Right atrium auricular region (tissue), 2 donors: ENCODE measurements at regions not wholly inside any gene's neighbourhood (a gene's known extent, or its start where the extent isn't known, plus 50 kb on each side); places are given as distances from the start of the nearest gene placed in this dataset.
"Not testable (repeated sequence)": the region's sequence is repeated elsewhere in the genome, so short reads cannot be mapped to it uniquely, and the experiment has no call there.

Source experiments
- DNase-seq: peaks from one replicate; pipeline ENCODE4 v3.0.0-alpha.2; 2019; ENCODE audit warnings: low spot score
- H3K27ac ChIP-seq, 2 donors: fragments of 200-600 bp; sonication (generic); 1 replicate in 1 of 2; 2 replicates in 1 of 2; pipeline ENCODE4 v1.5.1; 2016 to 2019
- H3K27me3 ChIP-seq, 2 donors: fragments of 200-600 bp; sonication (generic); one replicate each; pipeline versions ENCODE4 v1.5.1 to v1.6.0; 2017 to 2019
- H3K36me3 ChIP-seq: fragments of 200-600 bp; sonication (generic); one replicate; pipeline ENCODE4 v1.5.1; 2016
- H3K4me1 ChIP-seq, 2 donors: fragments of 200-600 bp; sonication (generic); one replicate each; pipeline versions ENCODE4 v1.5.1 to v1.6.0; 2017 to 2019
- H3K4me3 ChIP-seq, 2 donors: fragments of 200-600 bp; sonication (generic); 1 replicate in 1 of 2; 2 replicates in 1 of 2; pipeline ENCODE4 v1.5.1; 2017 to 2019; ENCODE audit warnings: mild to moderate bottlenecking in 1 of 2, moderate library complexity in 1 of 2
- H3K9me3 ChIP-seq, 2 donors: fragments of 200-600 bp; sonication (generic); one replicate each; pipeline ENCODE4 v1.5.1; 2019
- TF ChIP-seq, protein P1 (sequence below), 2 donors: fragments of 200-600 bp; sonication (generic); IDR thresholded peaks; one replicate each; pipeline ENCODE4 v1.5.1; 2019; ENCODE audit warnings: antibody characterized with exemption in 2 of 2

DNA sequence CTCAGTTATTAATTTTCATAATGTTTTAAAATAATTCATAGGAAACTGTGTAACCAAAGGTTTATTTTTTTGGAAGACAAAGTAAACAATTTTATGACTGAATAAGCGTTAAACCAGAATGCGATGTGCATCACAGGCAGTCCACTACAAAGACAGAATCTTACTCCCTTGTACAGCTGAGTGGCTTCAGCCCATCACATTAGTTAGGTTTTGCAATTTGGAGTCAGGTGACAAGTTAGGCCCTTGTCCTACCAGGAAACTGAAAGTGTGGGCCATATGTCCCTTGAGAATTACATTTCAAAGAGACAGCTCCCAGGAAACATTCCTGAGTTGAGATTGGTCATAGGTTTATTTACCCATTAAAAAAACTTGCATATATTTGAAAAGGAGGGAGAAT is 156.3 kb downstream of the MEX3B start:
- no peaks in the 10 kb centered on the region for H3K9me3 ChIP-seq
- no peaks in the 10 kb centered on the region for H3K27me3 ChIP-seq
- H3K36me3 ChIP-seq, result no peaks in the 10 kb centered on the region
- no peaks in the 10 kb centered on the region for H3K4me1 ChIP-seq
- no peak overlapping the region for H3K27ac ChIP-seq
- no peak for DNase-seq
- TF ChIP-seq, protein P1, sequence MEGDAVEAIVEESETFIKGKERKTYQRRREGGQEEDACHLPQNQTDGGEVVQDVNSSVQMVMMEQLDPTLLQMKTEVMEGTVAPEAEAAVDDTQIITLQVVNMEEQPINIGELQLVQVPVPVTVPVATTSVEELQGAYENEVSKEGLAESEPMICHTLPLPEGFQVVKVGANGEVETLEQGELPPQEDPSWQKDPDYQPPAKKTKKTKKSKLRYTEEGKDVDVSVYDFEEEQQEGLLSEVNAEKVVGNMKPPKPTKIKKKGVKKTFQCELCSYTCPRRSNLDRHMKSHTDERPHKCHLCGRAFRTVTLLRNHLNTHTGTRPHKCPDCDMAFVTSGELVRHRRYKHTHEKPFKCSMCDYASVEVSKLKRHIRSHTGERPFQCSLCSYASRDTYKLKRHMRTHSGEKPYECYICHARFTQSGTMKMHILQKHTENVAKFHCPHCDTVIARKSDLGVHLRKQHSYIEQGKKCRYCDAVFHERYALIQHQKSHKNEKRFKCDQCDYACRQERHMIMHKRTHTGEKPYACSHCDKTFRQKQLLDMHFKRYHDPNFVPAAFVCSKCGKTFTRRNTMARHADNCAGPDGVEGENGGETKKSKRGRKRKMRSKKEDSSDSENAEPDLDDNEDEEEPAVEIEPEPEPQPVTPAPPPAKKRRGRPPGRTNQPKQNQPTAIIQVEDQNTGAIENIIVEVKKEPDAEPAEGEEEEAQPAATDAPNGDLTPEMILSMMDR (IDR thresholded peaks at IDR 0.05), result no peak
- H3K4me3 ChIP-seq, result no peak overlapping the region

DNA sequence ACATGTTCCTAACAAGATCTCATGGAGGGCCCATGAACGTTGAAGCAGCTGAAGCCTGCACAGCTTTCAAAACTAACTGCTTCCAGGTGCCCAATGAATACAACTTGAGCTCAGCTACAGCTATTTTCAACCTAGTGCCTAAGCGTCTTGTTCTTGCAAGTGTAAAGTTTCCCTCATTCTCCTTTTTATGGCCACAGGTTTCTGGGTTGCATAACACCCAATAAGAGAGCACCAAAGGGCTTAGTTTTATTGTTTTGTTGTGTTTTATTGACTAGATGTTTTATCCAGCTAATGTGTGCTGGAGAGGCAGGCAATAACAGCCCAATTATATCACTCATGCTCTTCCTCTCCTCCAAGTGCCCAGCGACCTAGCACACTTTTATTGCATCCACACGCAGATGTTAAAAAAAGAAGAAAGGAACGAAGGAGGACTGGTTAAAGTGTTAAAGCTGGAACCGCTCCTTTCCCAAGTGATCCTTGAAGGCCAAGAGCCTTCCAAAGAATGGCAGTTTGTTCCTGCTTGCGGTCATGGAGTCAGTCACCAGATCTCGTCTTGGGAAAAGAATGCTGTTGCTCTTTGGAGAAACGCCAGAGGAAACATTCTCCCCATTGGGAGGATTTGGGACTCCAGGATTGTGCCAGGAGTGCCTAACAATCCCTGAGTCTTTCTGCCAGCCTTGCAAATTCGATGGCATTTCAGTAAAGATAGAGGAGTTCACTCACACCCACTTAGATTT is 156.9 kb downstream of the MEX3B start:
- Histone ChIP-seq H3K27ac (no peak overlapping the region), H3K36me3 (no peaks in the 10 kb centered on the region), H3K9me3 (no peaks in the 10 kb centered on the region), H3K4me3 (no peak overlapping the region), H3K4me1 (no peaks in the 10 kb centered on the region), H3K27me3 (no peaks in the 10 kb centered on the region)
- TF ChIP-seq, protein P1 (IDR thresholded peaks at IDR 0.05), result no peak
- no peak for DNase-seq

DNA sequence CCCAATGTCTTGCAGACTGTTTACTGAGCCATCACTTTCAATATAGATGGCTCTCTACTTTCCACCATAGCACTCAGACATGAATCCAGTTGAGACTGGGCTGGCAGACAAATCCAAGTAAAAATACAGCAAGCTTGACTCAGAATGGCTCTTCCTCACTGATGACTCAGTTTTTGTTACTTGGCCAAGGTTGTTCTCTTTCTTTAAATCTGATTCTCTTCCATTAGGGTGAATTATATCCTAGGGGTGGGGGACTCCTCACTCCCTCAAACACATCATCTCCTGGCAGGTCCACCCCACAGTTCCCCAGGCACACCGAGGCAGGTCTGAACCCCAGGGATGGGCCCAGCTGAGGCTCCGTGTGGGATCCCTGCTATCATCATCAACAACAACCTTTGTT is 157.9 kb downstream of the MEX3B start:
- DNase-seq, result no peak
- no peaks in the 10 kb centered on the region for H3K27me3 ChIP-seq
- TF ChIP-seq, protein P1 (IDR thresholded peaks at IDR 0.05), result no peak
- no peaks in the 10 kb centered on the region for H3K9me3 ChIP-seq
- no peaks in the 10 kb centered on the region for H3K36me3 ChIP-seq
- H3K27ac ChIP-seq, result no peak overlapping the region
- H3K4me3 ChIP-seq, result no peak overlapping the region
- H3K4me1 ChIP-seq, result no peaks in the 10 kb centered on the region

DNA sequence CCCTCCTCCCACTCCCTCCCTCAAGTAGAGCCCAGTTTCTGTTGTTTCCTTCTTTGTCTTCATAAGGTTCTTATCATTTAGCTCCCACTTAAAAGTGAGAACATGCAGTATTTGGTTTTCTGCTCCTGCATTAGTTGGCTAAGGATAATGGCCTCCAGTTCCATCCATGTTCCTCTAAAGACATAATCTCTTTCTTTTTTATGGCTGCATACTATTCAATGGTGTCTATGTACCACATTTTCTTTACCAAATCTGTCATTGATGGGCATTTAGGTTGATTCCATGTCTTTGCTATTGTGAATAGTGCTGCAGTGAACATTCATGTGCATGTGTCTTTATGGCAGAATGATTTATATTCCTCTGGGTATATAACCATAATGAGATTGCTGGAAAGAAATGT is 158.6 kb downstream of the MEX3B start:
- not testable (repeated sequence) for H3K9me3 ChIP-seq, DNase-seq, H3K4me3 ChIP-seq, H3K36me3 ChIP-seq, H3K27me3 ChIP-seq, H3K27ac ChIP-seq, H3K4me1 ChIP-seq

DNA sequence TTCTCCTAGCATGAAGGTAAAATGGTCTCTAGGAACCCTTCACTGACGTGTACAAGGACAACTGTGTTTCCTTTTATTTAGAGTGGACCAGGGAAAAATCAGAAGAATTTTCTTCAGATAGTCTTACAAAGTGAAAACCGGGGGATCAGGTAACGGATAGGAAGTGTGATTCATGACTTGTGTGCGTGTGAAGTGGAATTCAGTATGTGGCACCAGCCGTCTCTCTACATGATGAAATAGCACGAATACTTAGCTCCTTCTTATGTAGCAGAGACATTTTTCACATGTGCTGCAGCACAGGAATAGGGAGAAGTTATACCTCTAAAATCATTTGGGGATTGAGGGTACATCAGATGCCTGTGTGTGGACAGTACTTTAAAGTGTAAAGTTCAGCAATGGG is 159.2 kb downstream of the MEX3B start:
- Histone ChIP-seq H3K9me3 (no peaks in the 10 kb centered on the region), H3K27me3 (no peaks in the 10 kb centered on the region), H3K4me3 (no peak overlapping the region), H3K4me1 (no peaks in the 10 kb centered on the region), H3K27ac (no peak overlapping the region), H3K36me3 (no peaks in the 10 kb centered on the region)
- TF ChIP-seq, protein P1 (IDR thresholded peaks at IDR 0.05), result no peak
- DNase-seq, result no peak

DNA sequence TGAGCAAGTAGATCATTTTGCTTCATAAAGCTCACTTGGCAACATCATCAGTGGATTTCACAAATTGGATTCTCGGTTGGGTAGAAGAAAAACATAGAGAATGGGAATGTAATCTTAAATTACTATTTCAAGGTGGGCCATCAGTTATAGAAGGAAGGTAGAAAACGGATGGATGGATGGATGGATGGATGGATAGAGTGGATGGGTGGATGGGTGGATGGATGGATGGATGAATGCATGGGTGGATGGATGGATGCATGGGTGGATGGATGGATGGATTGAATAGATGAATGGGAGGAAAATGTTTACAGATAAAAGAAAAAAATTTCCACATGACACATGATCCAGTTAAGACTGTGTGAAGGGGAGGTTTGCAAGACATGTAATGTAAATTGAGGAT is 159.7 kb downstream of the MEX3B start:
- H3K36me3 ChIP-seq, result no peaks in the 10 kb centered on the region
- no peaks in the 10 kb centered on the region for H3K4me1 ChIP-seq
- H3K27ac ChIP-seq, result no peak overlapping the region
- TF ChIP-seq, protein P1 (IDR thresholded peaks at IDR 0.05), result no peak
- no peak for DNase-seq
- no peaks in the 10 kb centered on the region for H3K9me3 ChIP-seq
- H3K4me3 ChIP-seq, result no peak overlapping the region
- no peaks in the 10 kb centered on the region for H3K27me3 ChIP-seq
